BE2C (cell line): ENCODE measurements at regions not wholly inside any gene's neighbourhood (a gene's known extent, or its start where the extent isn't known, plus 50 kb on each side); places are given as distances from the start of the nearest gene placed in this dataset.

Experiments
- DNase-seq: peaks from one replicate; pipeline ENCODE4 v3.0.0-alpha.2; 2020
- H3K27me3 ChIP-seq: fragments of 250-450 bp; sonication (Bioruptor Pico); 2 replicates; pipeline ENCODE4 v1.5.1; 2020; ENCODE audit warnings: mild to moderate bottlenecking
- H3K36me3 ChIP-seq: fragments of 250-450 bp; sonication (Bioruptor Pico); 2 replicates; pipeline ENCODE4 v1.5.1; 2020; ENCODE audit warnings: mild to moderate bottlenecking
- H3K4me1 ChIP-seq: fragments of 250-450 bp; sonication (Bioruptor Pico); 2 replicates; pipeline ENCODE4 v1.5.1; 2020
- H3K4me3 ChIP-seq: 2 replicates; pipeline ENCODE4 v1.5.1; 2011; ENCODE audit warnings: low read depth, low read length
- H3K9me3 ChIP-seq: fragments of 250-450 bp; sonication (Bioruptor Pico); 2 replicates; pipeline ENCODE4 v1.5.1; 2020
- CTCF ChIP-seq: IDR thresholded peaks from 2 replicates; pipeline ENCODE4 v1.5.1; 2012; ENCODE audit warnings: mild to moderate bottlenecking, low read depth, low read length

GRCh38 chr1:182261655-182262054, 129.9 kb downstream of the GLUL start:
- Histone ChIP-seq H3K36me3 (no peaks in the 10 kb centered on the region), H3K4me1 (0 out of 2 replicates have a peak, but pooled peaks cover 2% of the 10 kb centered on the region), H3K27me3 (peaks cover under 1% of the 10 kb centered on the region; the same call in 1 of the 2 replicates), H3K4me3 (no peak overlapping the region), H3K9me3 (no peaks in the 10 kb centered on the region)
- TF ChIP-seq CTCF, result no peak
- DNase-seq, result no peak

- no peak for DNase-seq
These were observed 131.1 kb downstream of the GLUL start for GRCh38 chr1:182260516-182260915.

GRCh38 chr1:182259968-182260367, 131.6 kb downstream of the GLUL start:
- no peaks in the 10 kb centered on the region for H3K36me3 ChIP-seq
- no peaks in the 10 kb centered on the region for H3K27me3 ChIP-seq
- 0 out of 2 replicates have a peak, but pooled peaks cover 2% of the 10 kb centered on the region for H3K4me1 ChIP-seq
- DNase-seq, result no peak
- H3K4me3 ChIP-seq, result no peak overlapping the region
- H3K9me3 ChIP-seq, result no peaks in the 10 kb centered on the region
- TF ChIP-seq CTCF, result no peak

More at GRCh38 chr1:182260516-182260915, 131.1 kb downstream of the GLUL start:
- H3K4me3 ChIP-seq, result no peak overlapping the region
- no peaks in the 10 kb centered on the region for H3K9me3 ChIP-seq
- H3K4me1 ChIP-seq, result 0 out of 2 replicates have a peak, but pooled peaks cover 2% of the 10 kb centered on the region
- no peaks in the 10 kb centered on the region for H3K36me3 ChIP-seq
- H3K27me3 ChIP-seq, result no peaks in the 10 kb centered on the region; the same call in 1 of the 2 replicates
- TF ChIP-seq CTCF, result no peak

GRCh38 chr1:182259229-182259872, 132.2 kb downstream of the GLUL start:
- Histone ChIP-seq H3K9me3 (no peaks in the 10 kb centered on the region), H3K27me3 (no peaks in the 10 kb centered on the region), H3K36me3 (no peaks in the 10 kb centered on the region), H3K4me1 (0 out of 2 replicates have a peak, but pooled peaks cover 2% of the 10 kb centered on the region), H3K4me3 (no peak overlapping the region)
- TF ChIP-seq CTCF, result no peak
- no peak for DNase-seq

- no peak for TF ChIP-seq CTCF
- Histone ChIP-seq H3K4me1 (0 out of 2 replicates have a peak, but pooled peaks cover 2% of the 10 kb centered on the region), H3K36me3 (no peaks in the 10 kb centered on the region), H3K27me3 (no peaks in the 10 kb centered on the region), H3K4me3 (no peak overlapping the region), H3K9me3 (no peaks in the 10 kb centered on the region)
- no peak for DNase-seq
These were observed 134.1 kb downstream of the GLUL start for GRCh38 chr1:182257369-182258063.

GRCh38 chr1:182256931-182257330, 134.7 kb downstream of the GLUL start:
- H3K27me3 ChIP-seq, result no peaks in the 10 kb centered on the region
- no peaks in the 10 kb centered on the region for H3K9me3 ChIP-seq
- no peak overlapping the region for H3K4me3 ChIP-seq
- no peak for TF ChIP-seq CTCF
- no peaks in the 10 kb centered on the region for H3K36me3 ChIP-seq
- no peak for DNase-seq
- H3K4me1 ChIP-seq, result 0 out of 2 replicates have a peak, but pooled peaks cover 2% of the 10 kb centered on the region
